OCI-LY7 (cell line): ENCODE measurements at regions not wholly inside any gene's neighbourhood (a gene's known extent, or its start where the extent isn't known, plus 50 kb on each side); places are given as distances from the start of the nearest gene placed in this dataset.

ENCODE experiments used
- BruUV-seq: library from RNA; stranded (reverse); fragments of 400-500 nt; replicated peaks from 2 replicates; lab custom pipeline; 2021; lab: Mats Ljungman, UMichigan
- CTCF ChIA-PET: fragments of 300-600 bp; sonication (Branson Sonifier 250); formaldehyde crosslinking; loops from one replicate; lab custom pipeline; 2022; ENCODE audit warnings: antibody characterized with exemption; ENCODE audit not compliant: unreplicated experiment; lab: Charles Lee
- POLR2A ChIA-PET: fragments of 300-600 bp; sonication (Branson Sonifier 250); formaldehyde crosslinking; loops from one replicate; lab custom pipeline; 2022; ENCODE audit warnings: antibody characterized with exemption; lab: Charles Lee
- DNase-seq: peaks from one replicate; pipeline ENCODE4 v3.0.0-alpha.2; 2015; ENCODE audit warnings: low spot score
- H2AFZ ChIP-seq: fragments of 200-600 bp; sonication (generic), shearing (Covaris generic); 2 replicates; pipeline ENCODE4 v1.6.1; 2014; ENCODE audit warnings: mild to moderate bottlenecking, antibody characterized with exemption, low read length, moderate library complexity
- H3K27ac ChIP-seq: fragments of 200-600 bp; sonication (generic); 2 replicates; pipeline ENCODE4 v1.5.1; 2014; ENCODE audit warnings: mixed run types, low read depth, mild to moderate bottlenecking, moderate library complexity, low read length, inconsistent platforms; ENCODE audit not compliant: poor library complexity, severe bottlenecking
- H3K36me3 ChIP-seq: fragments of 200-600 bp; sonication (generic); 2 replicates; pipeline ENCODE4 v1.6.1; 2014; ENCODE audit warnings: mild to moderate bottlenecking, antibody characterized with exemption, low read length, moderate library complexity, mixed read lengths; ENCODE audit not compliant: insufficient read depth
- H3K4me1 ChIP-seq: fragments of 200-600 bp; sonication (generic); 2 replicates; pipeline ENCODE4 v1.5.1; 2014; ENCODE audit warnings: mild to moderate bottlenecking, low read length; ENCODE audit not compliant: insufficient read depth, poor library complexity, severe bottlenecking
- H3K4me2 ChIP-seq: fragments of 200-600 bp; sonication (generic); 2 replicates; pipeline ENCODE4 v1.6.1; 2014; ENCODE audit warnings: mild to moderate bottlenecking, low read length
- H3K4me3 ChIP-seq: fragments of 200-600 bp; sonication (generic); 2 replicates; pipeline ENCODE4 v1.5.1; 2014; ENCODE audit warnings: mild to moderate bottlenecking, low read depth, low read length; ENCODE audit not compliant: poor library complexity, severe bottlenecking
- H3K79me2 ChIP-seq: fragments of 200-600 bp; sonication (generic); 2 replicates; pipeline ENCODE4 v1.6.1; 2016; ENCODE audit warnings: low read depth, mild to moderate bottlenecking, low read length, moderate library complexity, mixed read lengths; ENCODE audit not compliant: insufficient read depth
- H3K9me2 ChIP-seq: fragments of 200-600 bp; sonication (generic); 2 replicates; pipeline ENCODE4 v1.6.1; 2016; ENCODE audit warnings: mild to moderate bottlenecking, low read length, mixed read lengths; ENCODE audit not compliant: insufficient read depth
- H3K9me3 ChIP-seq: fragments of 200-600 bp; sonication (generic); 2 replicates; pipeline ENCODE4 v1.6.1; 2014; ENCODE audit warnings: mild to moderate bottlenecking, mixed run types, low read length, mixed read lengths
- H4K20me1 ChIP-seq: fragments of 200-600 bp; sonication (generic); 2 replicates; pipeline ENCODE4 v1.6.1; 2014; ENCODE audit warnings: mild to moderate bottlenecking, antibody characterized with exemption, low read length, moderate library complexity, mixed read lengths; ENCODE audit not compliant: insufficient read depth
- CTCF ChIP-seq: fragments of 200-600 bp; sonication (generic); conservative IDR thresholded peaks from 2 replicates; pipeline ENCODE4 v1.5.1; 2014; ENCODE audit warnings: mild to moderate bottlenecking, antibody characterized with exemption, low read length, moderate library complexity, mixed read lengths
- EZH2phosphoT487 ChIP-seq: fragments of 200-600 bp; sonication (generic); IDR thresholded peaks from 2 replicates; pipeline ENCODE4 v1.6.1; 2018; ENCODE audit warnings: low read depth, borderline replicate concordance, mild to moderate bottlenecking, mixed run types, antibody characterized with exemption, low read length, moderate library complexity, mixed read lengths
- intact Hi-C: fragments of 100-400 bp; cut with micrococcal nuclease; formaldehyde crosslinking; loops from one replicate; pipeline ENCODE4 v1.10.0; 2022; ENCODE audit not compliant: unreplicated experiment

- Histone ChIP-seq H3K36me3 (no peaks in the 10 kb centered on the region), H3K9me2 (no peaks in the 10 kb centered on the region), H3K4me3 (no peak overlapping the region), H3K9me3 (no peaks in the 10 kb centered on the region), H4K20me1 (no peaks in the 10 kb centered on the region), H3K27ac (no peak overlapping the region), H3K79me2 (no peaks in the 10 kb centered on the region), H3K4me2 (no peak overlapping the region), H3K4me1 (peaks cover 5% of the 10 kb centered on the region), H2AFZ (no peak overlapping the region)
- BruUV-seq, result no TSS peak
- no peak for TF ChIP-seq CTCF
- TF ChIP-seq EZH2phosphoT487, result no peak
- POLR2A ChIA-PET, result no interaction called here
- DNase-seq, result no peak
- CTCF ChIA-PET, result no interaction called here
- intact Hi-C loops, result no loop called here
Measured at GRCh38 chr4:113828702-113829101, 67.2 kb upstream of the CAMK2D start.

GRCh38 chr4:113827285-113827684 lies 65.7 kb upstream of the CAMK2D start:
- Histone ChIP-seq H3K9me2 (no peaks in the 10 kb centered on the region), H3K27ac (no peak overlapping the region), H3K9me3 (no peaks in the 10 kb centered on the region), H3K79me2 (no peaks in the 10 kb centered on the region), H3K4me2 (no peak overlapping the region), H4K20me1 (no peaks in the 10 kb centered on the region), H3K36me3 (no peaks in the 10 kb centered on the region), H3K4me3 (no peak overlapping the region), H3K4me1 (peaks cover 5% of the 10 kb centered on the region), H2AFZ (peak overlapping the region; percentile 38; the same call in 1 of the 2 replicates)
- no peak for TF ChIP-seq CTCF
- TF ChIP-seq EZH2phosphoT487, result no peak
- intact Hi-C loops, result no loop called here
- BruUV-seq, result no TSS peak
- ChIA-PET POLR2A (no interaction called here), CTCF (no interaction called here)
- DNase-seq, result no peak

- Histone ChIP-seq H3K27ac (no peak overlapping the region), H3K79me2 (no peaks in the 10 kb centered on the region), H3K4me2 (no peak overlapping the region), H3K9me2 (no peaks in the 10 kb centered on the region), H3K4me3 (no peak overlapping the region), H3K9me3 (no peaks in the 10 kb centered on the region), H4K20me1 (no peaks in the 10 kb centered on the region), H2AFZ (no peak overlapping the region), H3K4me1 (peaks cover 5% of the 10 kb centered on the region), H3K36me3 (no peaks in the 10 kb centered on the region)
- CTCF ChIA-PET, result no interaction called here
- no peak for DNase-seq
- BruUV-seq, result no TSS peak
- TF ChIP-seq CTCF (no peak), EZH2phosphoT487 (no peak)
- POLR2A ChIA-PET, result interaction anchor here (0.6 to 1.0 kb wide), 3 partner anchors 10 to 59 kb away, joined by 3 to 4 read pairs (median 3); no protein-coding TSS in a partner anchor
- intact Hi-C loops, result no loop called here
Measured at GRCh38 chr4:113826421-113826820, 64.9 kb upstream of the CAMK2D start.
